ENCODE measurements at regions not wholly inside any gene's neighbourhood (a gene's known extent, or its start where the extent isn't known, plus 50 kb on each side); places are given as distances from the start of the nearest gene placed in this dataset.

GRCh38 chrY:7302306-7302705 is 390.8 kb upstream of the AMELY start:
- TF ChIP-seq CTCF (IDR thresholded peaks at IDR 0.05) (no peak), ZFX (IDR thresholded peaks at IDR 0.05; ENCODE audit: borderline replicate concordance) (no peak)
